ENCODE measurements at regions not wholly inside any gene's neighbourhood (a gene's known extent, or its start where the extent isn't known, plus 50 kb on each side); places are given as distances from the start of the nearest gene placed in this dataset.

- no peak overlapping the region for H3K9ac ChIP-seq (ENCODE audit: low read length in 3 of 3)
- no peaks in the 10 kb centered on the region for H3K36me3 ChIP-seq (ENCODE audit: control insufficient read depth in 2 of 3, insufficient read depth in 3 of 3, low read length in 3 of 3)
- no peaks in the 10 kb centered on the region for H3K9me3 ChIP-seq (ENCODE audit: control insufficient read depth in 2 of 3, insufficient read depth in 1 of 3, low read length in 3 of 3)
- H3K4me3 ChIP-seq (ENCODE audit: low read length in 3 of 3), result no peak overlapping the region
- FAIRE-seq (no peak), DNase-seq (no peak)
- H3K27me3 ChIP-seq (ENCODE audit: control insufficient read depth, insufficient read depth, low read length), result no peaks in the 10 kb centered on the region
- H3K27ac ChIP-seq (ENCODE audit: low read depth in 2 of 2, low read length in 2 of 2), result no peak overlapping the region
- peaks cover 0 to 3% (median 0%) of the 10 kb centered on the region in 3 donors for H3K4me1 ChIP-seq (ENCODE audit: control insufficient read depth in 2 of 3, insufficient read depth in 2 of 3, low read depth in 1 of 3, low read length in 3 of 3)
- intact Hi-C loops (cut with DNase I), result no loop called here
- TF ChIP-seq, protein P1, sequence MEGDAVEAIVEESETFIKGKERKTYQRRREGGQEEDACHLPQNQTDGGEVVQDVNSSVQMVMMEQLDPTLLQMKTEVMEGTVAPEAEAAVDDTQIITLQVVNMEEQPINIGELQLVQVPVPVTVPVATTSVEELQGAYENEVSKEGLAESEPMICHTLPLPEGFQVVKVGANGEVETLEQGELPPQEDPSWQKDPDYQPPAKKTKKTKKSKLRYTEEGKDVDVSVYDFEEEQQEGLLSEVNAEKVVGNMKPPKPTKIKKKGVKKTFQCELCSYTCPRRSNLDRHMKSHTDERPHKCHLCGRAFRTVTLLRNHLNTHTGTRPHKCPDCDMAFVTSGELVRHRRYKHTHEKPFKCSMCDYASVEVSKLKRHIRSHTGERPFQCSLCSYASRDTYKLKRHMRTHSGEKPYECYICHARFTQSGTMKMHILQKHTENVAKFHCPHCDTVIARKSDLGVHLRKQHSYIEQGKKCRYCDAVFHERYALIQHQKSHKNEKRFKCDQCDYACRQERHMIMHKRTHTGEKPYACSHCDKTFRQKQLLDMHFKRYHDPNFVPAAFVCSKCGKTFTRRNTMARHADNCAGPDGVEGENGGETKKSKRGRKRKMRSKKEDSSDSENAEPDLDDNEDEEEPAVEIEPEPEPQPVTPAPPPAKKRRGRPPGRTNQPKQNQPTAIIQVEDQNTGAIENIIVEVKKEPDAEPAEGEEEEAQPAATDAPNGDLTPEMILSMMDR (IDR thresholded peaks at IDR 0.05; ENCODE audit: borderline replicate concordance, extremely low read depth, insufficient read depth), result no peak
Observed at GRCh38 chr10:51023636-51024035, 50.7 kb upstream of the PRKG1 start.

Measured in kidney (tissue), 13 donors.